GM12873 (cell line): ENCODE measurements at regions not wholly inside any gene's neighbourhood (a gene's known extent, or its start where the extent isn't known, plus 50 kb on each side); places are given as distances from the start of the nearest gene placed in this dataset.

Experiments
- CTCF ChIP-seq: IDR thresholded peaks from 2 replicates; pipeline ENCODE4 v1.5.1; 2012; ENCODE audit warnings: low read depth, mild to moderate bottlenecking, moderate library complexity, low read length, control low read depth; ENCODE audit not compliant: insufficient read depth; ENCODE audit errors: missing control alignments

GRCh38 chr3:10757021-10757820 lies 58.8 kb upstream of the SLC6A11 start:
- TF ChIP-seq CTCF: no peak

GRCh38 chr3:10757821-10758130 lies 58.3 kb upstream of the SLC6A11 start:
- no peak for TF ChIP-seq CTCF

GRCh38 chr3:10758304-10759037 lies 57.6 kb upstream of the SLC6A11 start:
- peak; percentile 83 for TF ChIP-seq CTCF

- no peak for TF ChIP-seq CTCF
These were observed 56.5 kb upstream of the SLC6A11 start for GRCh38 chr3:10759495-10759894.

- no peak for TF ChIP-seq CTCF
These were observed 55.8 kb upstream of the SLC6A11 start for GRCh38 chr3:10760199-10760598.

- TF ChIP-seq CTCF: no peak
These were observed 54.4 kb upstream of the SLC6A11 start for GRCh38 chr3:10761583-10761982.

GRCh38 chr3:10762116-10762515 lies 53.9 kb upstream of the SLC6A11 start:
- TF ChIP-seq CTCF: no peak
